ENCODE measurements at regions not wholly inside any gene's neighbourhood (a gene's known extent, or its start where the extent isn't known, plus 50 kb on each side); places are given as distances from the start of the nearest gene placed in this dataset.

GRCh38 chrX:112197840-112198239 lies 115.3 kb upstream of the TRPC5 start:
- TF ChIP-seq YY1 (IDR thresholded peaks at IDR 0.05; ENCODE audit: low read depth, low read length): no peak
- no peak for TF ChIP-seq EZH2 (IDR thresholded peaks at IDR 0.05; ENCODE audit: borderline replicate concordance, control insufficient read depth, low read depth, low read length)
- TF ChIP-seq CREB1 (IDR thresholded peaks at IDR 0.05; ENCODE audit: low read depth): no peak
- no peak for TF ChIP-seq CTCF (IDR thresholded peaks at IDR 0.05 in 2 of 3, conservative IDR thresholded peaks at IDR 0.05 in 1 of 3; ENCODE audit: control insufficient read depth in 2 of 3, extremely low read depth in 1 of 3, insufficient read depth in 1 of 3, low read depth in 3 of 3, low read length in 3 of 3)
- TF ChIP-seq SIN3A (IDR thresholded peaks at IDR 0.05; ENCODE audit: low read depth, low read length): no peak
- TF ChIP-seq GATAD2B (conservative IDR thresholded peaks at IDR 0.05; ENCODE audit: low read depth): no peak
- no peak for TF ChIP-seq SIX5 (IDR thresholded peaks at IDR 0.05; ENCODE audit: low read depth, low read length, severe bottlenecking)
- no peak for TF ChIP-seq ZSCAN29 (IDR thresholded peaks at IDR 0.05)
- no peak for TF ChIP-seq MXI1 (IDR thresholded peaks at IDR 0.05; ENCODE audit: low read depth, low read length)
- TF ChIP-seq SKIL (IDR thresholded peaks at IDR 0.05; ENCODE audit: low read depth, poor library complexity, severe bottlenecking): no peak

Data from GM12878 (cell line).